Spleen (tissue), 11 donors: ENCODE measurements at regions not wholly inside any gene's neighbourhood (a gene's known extent, or its start where the extent isn't known, plus 50 kb on each side); places are given as distances from the start of the nearest gene placed in this dataset.

Source experiments
- DNase-seq: peaks from one replicate; pipeline ENCODE4 v3.0.0-alpha.2; 2020
- H3K27ac ChIP-seq, 8 donors: fragments of 200-600 bp; sonication (generic) in 7 of 8; 1 replicate in 4 of 8; 2 replicates in 4 of 8; pipeline versions ENCODE4 v1.5.0 to v1.8.0; 2016 to 2021; ENCODE audit warnings: inconsistent platforms in 4 of 8, mild to moderate bottlenecking in 4 of 8, moderate library complexity in 1 of 8
- H3K27me3 ChIP-seq, 7 donors: fragments of 200-600 bp; sonication (generic) in 6 of 7; replicated peaks in 1 of 7; 1 replicate in 4 of 7; 2 replicates in 3 of 7; pipeline versions ENCODE4 v1.5.0 to v1.8.0; 2016 to 2021; ENCODE audit warnings: inconsistent platforms in 3 of 7, mild to moderate bottlenecking in 1 of 7
- H3K36me3 ChIP-seq, 6 donors: fragments of 200-600 bp; sonication (generic) in 5 of 6; 1 replicate in 4 of 6; 2 replicates in 2 of 6; pipeline versions ENCODE4 v1.5.0 to v1.8.0; 2016 to 2021; ENCODE audit warnings: inconsistent platforms in 2 of 6
- H3K4me1 ChIP-seq, 6 donors: fragments of 200-600 bp; sonication (generic) in 5 of 6; 1 replicate in 3 of 6; 2 replicates in 3 of 6; pipeline versions ENCODE4 v1.5.0 to v1.8.0; 2016 to 2021; ENCODE audit warnings: inconsistent platforms in 3 of 6
- H3K4me3 ChIP-seq, 8 donors: fragments of 200-600 bp; sonication (generic) in 7 of 8; 1 replicate in 4 of 8; 2 replicates in 4 of 8; pipeline versions ENCODE4 v1.5.0 to v1.8.0; 2016 to 2021; ENCODE audit warnings: inconsistent platforms in 4 of 8, mild to moderate bottlenecking in 4 of 8, moderate library complexity in 2 of 8
- H3K9me3 ChIP-seq, 8 donors: fragments of 200-600 bp; sonication (generic) in 7 of 8; 1 replicate in 4 of 8; 2 replicates in 4 of 8; pipeline versions ENCODE4 v1.5.0 to v1.8.0; 2016 to 2021; ENCODE audit warnings: inconsistent platforms in 4 of 8
- CTCF ChIP-seq, 11 experiments: fragments of 200-600 bp in 7 of 11; fragments of 450-650 bp in 4 of 11; sonication (generic) in 4 of 11; IDR thresholded peaks in 8 of 11; conservative IDR thresholded peaks in 3 of 11; 1 replicate in 7 of 11; 2 replicates in 4 of 11; pipeline versions ENCODE4 v1.4.0 to v1.8.0; 2016 to 2021; ENCODE audit warnings: antibody characterized with exemption in 11 of 11, inconsistent platforms in 4 of 11, mild to moderate bottlenecking in 1 of 11
- POLR2A ChIP-seq, 3 donors: fragments of 450-650 bp; IDR thresholded peaks; one replicate each; pipeline ENCODE4 v1.5.1; 2017; ENCODE audit warnings: antibody characterized with exemption in 3 of 3, mild to moderate bottlenecking in 1 of 3
- POLR2AphosphoS5 ChIP-seq, 3 donors: sonication (generic); formaldehyde crosslinking; IDR thresholded peaks; one replicate each; pipeline ENCODE4 v1.5.1; 2017; ENCODE audit warnings: antibody characterized with exemption in 3 of 3
- WGBS, 5 donors: extraction: QIAGEN DNeasy Blood & Tissue Kit in 3 of 5; methylation state at CpG; one replicate each; pipeline versions ENCODE4 v1.1.5 to v1.1.7; 2013 to 2018; 5-methylcytosine and 5-hydroxymethylcytosine counted together
- intact Hi-C: fragments of 100-400 bp; cut with DNase I; formaldehyde crosslinking; loops from one replicate; pipeline ENCODE4 v1.15.0; 2023; ENCODE audit warnings: low total_unique reads
- donor health status: healthy with polysubstance abuse.
- donor health status: DM: no; HTN: no; CAD: no; lungs with moderate emphysema.
- donor health status: DM: no; HTN: no; CAD: no.
- donor health status: Bipolar disorder and iron deficiency.
- donor health status: healthy.
- donor health status: DM: no; HTN: no; CAD: no.
- donor health status: DM: yes; HTN: yes; CAD: no.

- intact Hi-C loops = no loop called here
- Histone ChIP-seq H3K4me3 (no peak overlapping the region), H3K36me3 (no peaks in the 10 kb centered on the region), H3K4me1 (no peaks in the 10 kb centered on the region), H3K9me3 (no peaks in the 10 kb centered on the region), H3K27me3 (peaks cover 0 to 11% (median 0%) of the 10 kb centered on the region in 7 donors), H3K27ac (no peak overlapping the region)
- TF ChIP-seq CTCF (IDR thresholded peaks at IDR 0.05 in 8 of 11, conservative IDR thresholded peaks at IDR 0.05 in 3 of 11) (no peak), POLR2A (IDR thresholded peaks at IDR 0.05) (no peak), POLR2AphosphoS5 (IDR thresholded peaks at IDR 0.05) (no peak)
- 72 to 89% (median 79%) methylated on average over 4 of the region's 4 CpGs for WGBS, 5 donors
- no peak for DNase-seq
Measured at GRCh38 chr2:88250404-88250803, 80.3 kb downstream of the THNSL2 start.

GRCh38 chr2:88248280-88248828, 78.2 kb downstream of the THNSL2 start:
- intact Hi-C loops = no loop called here
- TF ChIP-seq CTCF (IDR thresholded peaks at IDR 0.05 in 8 of 11, conservative IDR thresholded peaks at IDR 0.05 in 3 of 11) = no peak
- no peak for TF ChIP-seq POLR2A (IDR thresholded peaks at IDR 0.05)
- no peak for TF ChIP-seq POLR2AphosphoS5 (IDR thresholded peaks at IDR 0.05)
- H3K36me3 ChIP-seq = no peaks in the 10 kb centered on the region

DNA sequence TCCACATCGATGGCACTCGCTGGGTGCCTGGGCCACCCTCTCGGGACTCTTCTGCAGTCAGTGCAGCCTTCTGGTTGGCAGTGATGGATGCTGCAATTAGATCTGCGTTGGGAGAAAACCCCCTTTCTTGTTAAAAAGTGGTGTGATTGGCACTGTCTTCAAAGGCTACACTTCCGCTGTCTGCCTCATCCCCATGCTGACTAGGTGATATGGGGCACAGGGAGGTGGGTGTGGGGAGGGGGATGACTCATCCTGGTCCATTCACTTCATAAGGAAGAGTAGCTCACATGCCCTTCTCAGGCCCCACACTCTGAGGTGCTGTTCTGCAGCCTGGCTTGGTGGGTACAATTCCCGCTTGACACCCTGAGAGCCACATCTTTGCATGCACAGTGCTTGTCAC, 77.4 kb downstream of the THNSL2 start:
- no peaks in the 10 kb centered on the region for H3K36me3 ChIP-seq
- intact Hi-C loops = no loop called here
- TF ChIP-seq CTCF (IDR thresholded peaks at IDR 0.05 in 8 of 11, conservative IDR thresholded peaks at IDR 0.05 in 3 of 11) (no peak), POLR2A (IDR thresholded peaks at IDR 0.05) (no peak), POLR2AphosphoS5 (IDR thresholded peaks at IDR 0.05) (no peak)
- no peak for DNase-seq
- no peak overlapping the region for H3K27ac ChIP-seq
- H3K4me3 ChIP-seq = no peak overlapping the region
- peaks cover 0 to 11% (median 0%) of the 10 kb centered on the region in 7 donors for H3K27me3 ChIP-seq
- WGBS, 5 donors = 74 to 86% (median 79%) methylated on average over 5 to 6 of the region's 6 CpGs
- no peaks in the 10 kb centered on the region for H3K4me1 ChIP-seq
- H3K9me3 ChIP-seq = peaks cover 0 to 24% (median 8%) of the 10 kb centered on the region in 8 donors

More at GRCh38 chr2:88248280-88248828, 78.2 kb downstream of the THNSL2 start:
- Histone ChIP-seq H3K9me3 (peaks cover 0 to 19% (median 8%) of the 10 kb centered on the region in 8 donors), H3K4me1 (no peaks in the 10 kb centered on the region), H3K4me3 (no peak overlapping the region), H3K27ac (no peak overlapping the region), H3K27me3 (peaks cover 0 to 11% (median 0%) of the 10 kb centered on the region in 7 donors)
- WGBS, 5 donors = 77 to 87% (median 82%) methylated on average over 5 of the region's 5 CpGs
- no peak for DNase-seq

DNA sequence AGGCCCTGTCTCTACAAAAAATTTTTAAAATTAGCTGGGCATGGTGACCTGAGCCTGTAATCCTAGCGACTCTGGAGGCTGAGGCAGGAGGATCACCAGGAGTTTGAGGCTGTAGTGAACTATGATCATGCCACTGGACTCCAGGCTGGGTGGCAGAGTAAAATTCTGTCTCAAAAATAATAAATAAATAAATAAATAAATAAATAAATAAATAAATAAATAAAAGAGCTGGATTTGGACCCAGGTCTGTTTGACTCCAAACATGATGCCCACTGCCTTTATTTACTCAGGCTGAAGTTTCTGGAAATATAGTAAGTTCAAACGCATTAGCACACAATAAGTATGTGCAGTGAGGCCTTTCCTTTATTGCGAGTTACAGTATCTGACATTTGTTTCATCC, 75.0 kb downstream of the THNSL2 start:
- DNase-seq = no peak
- H3K9me3 ChIP-seq = peaks cover 0 to 24% (median 8%) of the 10 kb centered on the region in 8 donors
- H3K4me1 ChIP-seq = no peaks in the 10 kb centered on the region
- no peak overlapping the region for H3K4me3 ChIP-seq
- peaks cover 0 to 10% (median 0%) of the 10 kb centered on the region in 7 donors for H3K27me3 ChIP-seq
- intact Hi-C loops = no loop called here
- 83 to 92% (median 85%) methylated on average over 3 of the region's 3 CpGs for WGBS, 5 donors
- TF ChIP-seq POLR2AphosphoS5 (IDR thresholded peaks at IDR 0.05) (no peak), CTCF (IDR thresholded peaks at IDR 0.05 in 8 of 11, conservative IDR thresholded peaks at IDR 0.05 in 3 of 11) (no peak), POLR2A (IDR thresholded peaks at IDR 0.05) (no peak)
- no peak overlapping the region for H3K27ac ChIP-seq
- no peaks in the 10 kb centered on the region for H3K36me3 ChIP-seq
